CD4-positive, alpha-beta T cell treated with Interleukin-17A for 1 hour (primary cell): ENCODE measurements at regions not wholly inside any gene's neighbourhood (a gene's known extent, or its start where the extent isn't known, plus 50 kb on each side); places are given as distances from the start of the nearest gene placed in this dataset.

Experiments
- DNase-seq: peaks from one replicate; pipeline ENCODE4 v3.0.0-alpha.2; 2020

GRCh38 chr14:73800970-73801515, 50.6 kb upstream of the PTGR2 start:
- no peak for DNase-seq

- DNase-seq, result no peak
Observed at GRCh38 chr14:73797543-73798265, 53.9 kb upstream of the PTGR2 start.

DNA sequence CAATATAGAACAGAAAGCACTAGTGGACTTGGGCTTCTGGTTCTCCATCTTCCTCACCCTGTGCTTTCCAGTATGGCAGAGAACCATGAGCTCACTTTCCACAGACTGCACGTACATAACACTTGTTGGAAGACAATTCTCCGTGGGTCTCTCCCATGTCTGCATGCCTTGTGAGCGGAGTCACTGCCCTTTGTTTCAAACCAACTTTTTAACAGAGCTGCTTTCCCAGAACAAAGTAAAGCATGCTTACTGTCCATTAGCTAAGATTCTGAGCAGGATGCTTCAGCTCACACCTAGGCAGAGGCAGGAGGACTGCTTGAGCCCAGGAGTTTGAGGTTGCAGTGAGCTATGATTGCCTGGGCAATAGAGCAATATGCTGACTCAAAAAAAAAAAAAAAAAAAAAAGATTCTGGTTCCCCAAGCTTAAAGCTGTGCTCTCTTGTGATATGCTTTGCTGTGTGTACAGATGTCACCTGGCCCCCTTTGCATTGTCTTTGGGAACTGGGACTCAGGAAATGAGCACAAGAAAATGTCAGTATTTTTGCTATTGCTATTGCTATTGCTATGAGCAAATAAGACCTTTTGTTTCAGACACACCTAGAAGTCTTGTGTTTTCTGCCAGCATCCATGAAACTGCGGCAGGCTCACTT, 54.6 kb upstream of the PTGR2 start:
- no peak for DNase-seq

DNA sequence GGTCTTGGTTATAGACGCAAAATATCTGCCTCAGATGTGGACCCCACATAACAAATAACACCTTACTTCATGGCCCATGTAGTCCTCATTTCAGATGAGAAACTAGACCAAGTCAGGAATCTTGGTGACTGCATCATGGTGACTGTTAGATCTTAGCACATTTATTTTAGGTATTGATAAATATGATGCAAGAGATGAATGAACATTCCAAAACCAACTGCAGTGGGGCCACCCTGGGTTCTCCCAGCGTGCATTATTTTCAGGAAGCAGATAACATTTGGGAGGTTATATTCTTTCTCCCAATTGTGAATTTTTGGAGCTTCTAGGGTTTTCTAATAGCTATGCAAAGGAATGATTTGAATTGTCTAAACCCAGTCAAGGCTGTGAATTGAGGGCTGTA, 55.2 kb upstream of the PTGR2 start:
- DNase-seq, result no peak

DNA sequence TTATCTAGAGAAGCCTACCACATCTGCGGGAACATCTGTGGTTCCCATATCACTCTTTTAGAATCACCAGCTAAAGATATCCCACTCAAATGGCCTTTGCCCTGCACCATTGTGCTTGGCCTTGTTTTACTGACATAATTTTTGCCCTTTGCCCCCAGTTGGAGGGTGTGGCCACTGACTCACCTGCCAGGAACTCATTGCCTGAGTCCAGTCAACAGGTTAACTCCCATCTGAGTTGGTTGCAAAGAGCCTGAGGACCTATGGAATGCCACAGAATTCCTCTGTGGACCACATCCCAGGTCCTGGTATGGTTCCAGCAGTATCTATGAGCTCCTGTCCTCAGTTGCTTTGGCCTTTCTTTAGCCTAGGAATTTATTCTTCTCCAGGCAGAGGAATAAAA, 55.7 kb upstream of the PTGR2 start:
- no peak for DNase-seq

DNA sequence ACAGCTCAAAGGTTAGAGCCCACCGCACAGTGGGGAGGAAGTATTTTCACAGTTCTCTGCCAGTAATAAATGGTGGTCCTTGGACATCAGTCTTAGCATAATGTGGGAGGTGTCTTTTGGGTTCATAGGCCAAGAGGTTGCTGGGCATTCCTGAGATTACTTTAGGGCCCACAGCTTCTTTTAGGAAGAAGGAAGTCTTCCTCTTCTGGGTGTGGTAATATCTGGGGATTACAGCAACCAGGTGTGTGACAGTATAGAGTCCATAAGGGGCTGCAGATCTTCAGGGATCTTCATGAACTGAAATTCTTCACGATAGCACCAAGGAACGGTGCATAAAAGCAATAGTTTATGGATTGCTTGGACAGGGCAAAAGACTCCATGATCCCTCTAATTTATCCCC, 56.2 kb upstream of the PTGR2 start:
- DNase-seq, result no peak

- no peak for DNase-seq
Observed at GRCh38 chr14:73794146-73794545, 57.5 kb upstream of the PTGR2 start.

GRCh38 chr14:73792481-73792880, 59.1 kb upstream of the PTGR2 start:
- no peak for DNase-seq

DNA sequence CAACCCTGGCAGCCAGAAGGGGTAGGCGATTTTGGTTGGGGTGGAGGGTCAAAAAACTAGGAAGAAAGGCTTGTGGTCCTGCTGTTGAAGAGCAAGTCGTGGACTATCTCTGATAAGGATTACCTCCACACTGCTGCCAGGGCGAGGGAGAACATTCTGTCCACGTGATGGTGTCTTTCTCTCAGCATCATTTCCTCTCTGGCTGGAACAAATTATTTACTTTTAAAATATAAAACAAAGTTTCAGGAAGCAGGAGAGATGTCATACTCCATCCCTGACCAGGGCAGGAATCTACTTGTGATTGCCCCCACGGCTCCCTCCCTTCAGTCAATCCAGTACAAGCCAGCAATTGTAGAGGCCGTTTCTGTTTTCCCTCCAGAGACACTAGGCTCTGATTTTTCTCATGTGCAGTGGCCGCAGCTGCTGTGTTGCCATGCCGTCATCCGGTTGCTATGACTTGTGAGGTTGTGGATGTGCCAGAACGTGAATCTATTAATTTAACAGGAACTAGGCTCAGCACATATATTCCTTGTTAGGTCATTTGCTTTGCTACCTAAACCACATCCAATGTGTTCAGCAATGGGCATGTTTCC, 61.5 kb upstream of the PTGR2 start:
- DNase-seq, result no peak

DNA sequence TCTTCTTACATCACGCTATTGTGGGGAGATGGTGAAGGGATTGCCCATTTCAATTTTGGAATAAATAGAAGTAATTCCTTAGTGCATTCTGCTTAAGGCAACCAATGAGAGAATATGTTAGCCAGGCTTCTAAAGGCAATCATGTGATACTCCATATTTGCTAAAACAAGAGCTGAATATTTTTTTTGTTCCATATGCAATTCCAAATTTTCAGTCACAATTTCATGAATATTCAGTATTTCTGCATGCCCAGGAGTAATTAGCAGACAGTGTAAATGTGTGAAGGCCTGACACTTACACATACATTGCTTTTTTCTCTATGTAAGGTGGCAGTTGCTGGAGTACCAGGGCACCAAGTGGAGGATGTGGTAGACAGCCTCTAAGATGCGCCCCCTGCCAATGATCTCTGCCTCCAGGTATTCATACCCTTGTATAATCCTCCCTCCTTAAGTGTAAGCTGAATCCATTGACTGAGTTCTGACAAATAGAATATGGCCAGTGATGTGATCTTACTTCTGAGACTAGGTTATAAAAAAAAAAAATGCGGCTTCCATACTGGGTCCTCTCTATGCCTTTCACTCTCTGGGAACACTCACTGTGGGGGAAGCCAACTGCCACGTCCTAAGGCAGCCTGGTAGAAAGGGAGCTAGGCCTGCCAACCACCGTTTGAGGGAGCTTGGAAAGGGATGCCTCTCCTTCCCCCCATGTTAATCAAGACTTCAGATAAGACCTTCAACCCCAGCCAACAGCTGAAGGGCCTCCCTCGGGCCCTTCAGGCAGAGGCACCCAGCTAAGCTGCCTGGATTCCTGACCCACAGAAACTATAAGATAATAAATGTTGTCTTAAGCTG, 62.7 kb upstream of the PTGR2 start:
- no peak for DNase-seq

GRCh38 chr14:73788317-73788598, 63.4 kb upstream of the PTGR2 start:
- DNase-seq, result no peak

DNA sequence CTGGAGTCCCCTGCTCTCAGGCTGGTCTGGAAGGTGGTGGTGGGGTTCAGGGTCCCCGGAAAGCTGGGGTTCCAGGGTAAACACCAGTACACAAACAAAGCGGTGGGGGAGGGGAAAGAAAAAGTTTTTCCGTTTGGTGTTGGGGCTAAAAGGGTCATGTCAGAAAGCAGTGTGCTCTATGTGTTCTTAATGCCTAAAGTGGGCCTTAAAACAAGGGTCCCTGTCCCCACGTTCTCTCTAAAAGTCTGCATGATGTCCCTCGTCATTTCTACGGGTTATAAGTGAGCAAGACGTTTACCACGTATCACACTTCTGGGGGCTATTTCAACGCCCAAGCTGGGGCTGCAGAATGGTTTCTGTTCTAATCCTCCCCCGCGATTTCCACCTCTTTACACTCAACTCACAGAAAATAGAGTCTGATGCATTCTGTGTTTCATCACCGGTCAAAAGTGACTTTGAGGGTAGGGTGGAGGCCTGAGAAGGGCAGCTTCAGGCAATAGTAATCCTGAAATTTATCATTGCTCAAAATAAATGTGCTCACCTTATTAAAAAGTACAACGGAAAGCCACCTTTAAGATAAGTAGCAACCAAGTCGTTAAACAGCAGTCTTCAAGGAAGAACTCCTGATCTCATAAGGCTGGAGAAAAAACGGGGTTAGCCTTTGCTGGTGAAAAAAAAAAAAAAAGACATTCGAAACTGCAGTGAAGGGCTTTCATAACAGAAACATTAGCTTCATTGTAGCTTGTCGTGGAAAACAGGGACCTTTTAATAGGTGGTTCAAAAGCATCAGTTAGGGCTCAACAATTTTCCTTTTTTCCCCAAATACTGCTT, 63.9 kb upstream of the PTGR2 start:
- DNase-seq, result peak; percentile 31

DNA sequence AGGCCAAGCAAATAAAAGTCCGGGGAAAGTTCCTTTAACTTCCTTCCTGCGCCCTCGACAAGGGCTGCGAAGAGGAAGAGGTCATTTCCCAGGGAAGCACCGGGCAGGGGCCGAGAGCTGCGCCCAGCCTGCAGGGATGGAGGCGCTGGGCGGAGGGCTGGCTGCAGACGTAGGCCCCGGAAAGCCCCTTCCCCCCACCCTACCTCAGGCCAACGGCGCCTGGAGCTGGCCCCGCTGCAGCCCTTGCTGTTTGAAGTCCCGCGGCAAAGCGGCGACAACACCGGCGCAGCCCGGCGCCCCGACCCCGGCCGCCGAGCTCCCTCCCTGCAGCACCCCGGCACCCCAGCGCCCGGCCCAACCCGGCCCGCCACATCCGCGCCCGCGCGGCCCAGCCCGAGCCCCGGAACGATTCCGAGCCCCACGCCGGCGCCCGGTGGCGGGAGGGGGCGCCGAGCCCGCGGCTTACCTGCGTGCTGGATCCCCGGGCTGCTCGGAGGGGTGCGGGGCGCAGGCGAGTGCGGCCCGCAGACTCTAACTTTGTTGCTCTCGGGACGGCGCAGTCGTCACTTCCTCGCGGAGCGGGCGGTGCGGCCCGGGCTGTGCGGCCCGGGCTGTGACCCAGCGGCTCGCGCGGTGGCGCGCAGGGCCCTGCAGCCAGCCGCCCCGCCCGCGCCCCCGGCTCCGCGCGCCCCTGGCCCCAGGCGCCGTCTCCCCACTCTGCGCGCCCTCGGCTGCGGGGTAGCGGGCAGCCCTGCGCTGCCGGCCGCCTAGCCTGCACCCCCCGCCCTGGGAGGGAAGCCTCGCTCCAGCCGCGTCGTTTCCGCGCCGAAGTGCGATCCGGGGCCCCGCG, 64.8 kb upstream of the PTGR2 start:
- peak; percentile 64 for DNase-seq

- DNase-seq, result peak; percentile 69
Observed at GRCh38 chr14:73785834-73786635, 65.6 kb upstream of the PTGR2 start.

- no peak for DNase-seq
Observed at GRCh38 chr14:73785336-73785833, 66.2 kb upstream of the PTGR2 start.

DNA sequence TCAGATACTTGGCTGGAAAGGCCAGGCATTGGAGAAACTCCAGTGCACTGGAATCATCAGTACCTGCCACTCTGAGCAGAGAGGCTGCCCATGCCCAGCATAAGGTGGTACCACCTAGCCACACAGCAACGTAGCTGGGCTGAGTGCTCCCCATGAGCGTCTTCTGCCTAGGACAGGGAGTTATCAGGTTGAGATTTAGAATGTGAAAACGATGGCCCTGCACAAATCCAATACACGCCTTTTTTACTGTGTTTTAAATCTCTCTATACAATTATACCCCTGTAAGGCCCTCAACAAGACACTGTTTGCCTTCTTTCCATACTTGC, 66.7 kb upstream of the PTGR2 start:
- no peak for DNase-seq

DNA sequence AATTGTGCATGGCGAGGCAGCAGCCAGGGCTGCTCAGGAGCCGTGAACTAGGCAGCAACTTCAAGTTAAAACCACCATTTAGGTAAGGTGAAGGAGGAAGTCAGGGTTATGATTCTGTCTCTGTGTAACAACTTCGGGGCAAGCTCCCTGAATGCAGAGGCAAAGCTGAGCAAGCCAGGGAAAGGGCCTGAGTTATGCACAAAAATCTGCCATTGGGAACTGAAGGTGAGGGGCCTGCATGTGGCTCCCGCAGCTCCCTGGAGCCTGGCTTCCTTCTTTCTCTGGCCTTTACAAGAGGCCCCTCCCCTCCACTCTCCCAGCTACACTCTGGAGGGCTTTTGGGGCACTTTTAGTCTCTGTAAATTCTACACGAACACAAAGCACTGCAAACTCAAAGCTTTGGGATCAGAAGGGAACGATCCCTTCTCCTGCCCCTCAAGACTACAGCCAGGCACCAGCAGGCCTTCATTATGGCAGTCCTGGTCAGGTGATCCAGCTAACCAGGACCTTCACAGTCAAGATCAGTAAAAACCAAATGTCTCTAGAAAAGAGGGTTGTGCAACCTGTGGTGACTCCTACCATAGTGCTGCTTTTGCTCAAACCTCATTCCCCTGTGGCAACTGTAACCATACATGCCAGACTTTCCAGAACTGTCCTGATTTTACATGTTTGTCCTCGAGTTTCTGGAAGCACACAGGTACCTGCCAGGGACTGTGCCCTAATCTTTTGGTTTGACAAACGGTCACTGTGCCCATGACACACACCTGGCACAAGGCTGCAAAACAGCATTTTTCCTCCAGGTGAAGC, 67.2 kb upstream of the PTGR2 start:
- DNase-seq, result no peak

GRCh38 chr14:73783107-73783727, 68.4 kb upstream of the PTGR2 start:
- no peak for DNase-seq

DNA sequence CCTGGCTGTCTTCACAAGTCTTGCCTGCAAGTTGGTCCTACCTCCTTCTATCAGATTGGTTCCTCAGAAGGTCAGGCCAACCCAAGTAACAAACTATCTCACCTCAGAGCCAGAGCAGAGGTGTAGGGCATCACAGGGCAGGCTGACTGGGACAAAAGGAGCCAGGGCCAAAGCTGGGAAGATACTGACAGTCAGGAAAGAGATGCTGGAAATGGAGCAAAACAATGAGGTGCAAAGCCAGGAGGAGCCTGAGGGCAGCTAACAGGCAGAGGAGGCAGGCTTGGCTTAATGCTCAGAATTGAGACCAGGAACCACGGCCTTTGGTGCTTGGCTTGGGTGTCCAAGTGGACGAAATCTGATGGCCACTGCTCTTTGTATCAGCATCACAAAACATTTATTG, 68.4 kb upstream of the PNMA1 start:
- DNase-seq, result no peak
